A549 (cell line): ENCODE measurements at regions not wholly inside any gene's neighbourhood (a gene's known extent, or its start where the extent isn't known, plus 50 kb on each side); places are given as distances from the start of the nearest gene placed in this dataset.

ENCODE experiments used
- CEBPB ChIP-seq, 2 experiments: fragments of >200 bp in 1 of 2; sonication (Bioruptor Twin) in 1 of 2; formaldehyde crosslinking in 1 of 2; IDR thresholded peaks; 2 replicates each; pipeline ENCODE4 v1.6.1; 2012 to 2016
- POLR2AphosphoS2 ChIP-seq: conservative IDR thresholded peaks from 2 replicates; pipeline ENCODE4 v1.6.1; 2012; ENCODE audit warnings: low read length, improper control_type of control experiment, inconsistent platforms
- TF ChIP-seq, protein P1 (sequence below): fragments of >200 bp; sonication (Bioruptor Twin); formaldehyde crosslinking; IDR thresholded peaks from 3 replicates; pipeline ENCODE4 v1.5.1; 2016

DNA sequence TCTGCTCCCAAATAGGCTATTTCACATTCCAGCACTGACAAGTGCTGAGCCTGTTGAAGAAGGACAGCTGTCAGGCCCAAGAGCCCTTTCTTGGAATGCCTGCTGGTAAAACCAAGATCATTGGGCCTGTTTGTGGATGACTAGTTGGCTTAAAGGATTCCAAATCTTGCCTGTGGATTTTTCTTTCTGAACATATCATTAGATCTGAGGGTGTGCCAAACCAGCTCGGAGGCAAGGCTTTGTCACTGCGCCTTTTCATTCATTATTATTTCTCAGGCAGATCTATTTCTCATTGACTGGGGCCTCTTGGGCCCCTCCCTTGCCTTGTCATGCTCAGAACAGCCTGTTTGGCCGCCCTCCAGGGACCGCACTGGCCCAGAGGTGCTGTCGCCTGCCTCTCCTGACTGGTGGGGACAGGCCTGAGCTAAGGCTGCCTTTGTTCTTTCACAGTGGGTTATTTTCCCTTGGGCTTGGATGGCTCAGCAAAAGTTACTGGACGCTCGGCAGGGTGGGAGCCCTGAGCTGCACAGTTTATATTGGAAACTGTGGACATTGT is 222.7 kb upstream of the SESN3 start:
- TF ChIP-seq, protein P1, sequence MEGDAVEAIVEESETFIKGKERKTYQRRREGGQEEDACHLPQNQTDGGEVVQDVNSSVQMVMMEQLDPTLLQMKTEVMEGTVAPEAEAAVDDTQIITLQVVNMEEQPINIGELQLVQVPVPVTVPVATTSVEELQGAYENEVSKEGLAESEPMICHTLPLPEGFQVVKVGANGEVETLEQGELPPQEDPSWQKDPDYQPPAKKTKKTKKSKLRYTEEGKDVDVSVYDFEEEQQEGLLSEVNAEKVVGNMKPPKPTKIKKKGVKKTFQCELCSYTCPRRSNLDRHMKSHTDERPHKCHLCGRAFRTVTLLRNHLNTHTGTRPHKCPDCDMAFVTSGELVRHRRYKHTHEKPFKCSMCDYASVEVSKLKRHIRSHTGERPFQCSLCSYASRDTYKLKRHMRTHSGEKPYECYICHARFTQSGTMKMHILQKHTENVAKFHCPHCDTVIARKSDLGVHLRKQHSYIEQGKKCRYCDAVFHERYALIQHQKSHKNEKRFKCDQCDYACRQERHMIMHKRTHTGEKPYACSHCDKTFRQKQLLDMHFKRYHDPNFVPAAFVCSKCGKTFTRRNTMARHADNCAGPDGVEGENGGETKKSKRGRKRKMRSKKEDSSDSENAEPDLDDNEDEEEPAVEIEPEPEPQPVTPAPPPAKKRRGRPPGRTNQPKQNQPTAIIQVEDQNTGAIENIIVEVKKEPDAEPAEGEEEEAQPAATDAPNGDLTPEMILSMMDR = no peak
- TF ChIP-seq POLR2AphosphoS2 = no peak
- no peak for TF ChIP-seq CEBPB (IDR thresholded peaks at IDR 0.05)
